Keratinocyte (primary cell): ENCODE measurements at regions not wholly inside any gene's neighbourhood (a gene's known extent, or its start where the extent isn't known, plus 50 kb on each side); places are given as distances from the start of the nearest gene placed in this dataset.

Source experiments
- EZH2 ChIP-seq: IDR thresholded peaks from one replicate; pipeline ENCODE4 v1.6.1; 2012; ENCODE audit warnings: inconsistent platforms, mild to moderate bottlenecking, low read length, moderate library complexity
- TF ChIP-seq, protein P1 (sequence below), 3 experiments: IDR thresholded peaks in 1 of 3; conservative IDR thresholded peaks in 1 of 3; optimal IDR thresholded peaks in 1 of 3; 2 replicates in 2 of 3; 3 replicates in 1 of 3; pipeline versions ENCODE3 to v1.5.1; 2011; ENCODE audit warnings: low read length in 3 of 3, mild to moderate bottlenecking in 3 of 3, moderate library complexity in 2 of 3, control low read depth in 1 of 3, inconsistent platforms in 1 of 3; ENCODE audit not compliant: insufficient read depth in 2 of 3; ENCODE audit errors: extremely low read depth in 1 of 3

- TF ChIP-seq, protein P1, sequence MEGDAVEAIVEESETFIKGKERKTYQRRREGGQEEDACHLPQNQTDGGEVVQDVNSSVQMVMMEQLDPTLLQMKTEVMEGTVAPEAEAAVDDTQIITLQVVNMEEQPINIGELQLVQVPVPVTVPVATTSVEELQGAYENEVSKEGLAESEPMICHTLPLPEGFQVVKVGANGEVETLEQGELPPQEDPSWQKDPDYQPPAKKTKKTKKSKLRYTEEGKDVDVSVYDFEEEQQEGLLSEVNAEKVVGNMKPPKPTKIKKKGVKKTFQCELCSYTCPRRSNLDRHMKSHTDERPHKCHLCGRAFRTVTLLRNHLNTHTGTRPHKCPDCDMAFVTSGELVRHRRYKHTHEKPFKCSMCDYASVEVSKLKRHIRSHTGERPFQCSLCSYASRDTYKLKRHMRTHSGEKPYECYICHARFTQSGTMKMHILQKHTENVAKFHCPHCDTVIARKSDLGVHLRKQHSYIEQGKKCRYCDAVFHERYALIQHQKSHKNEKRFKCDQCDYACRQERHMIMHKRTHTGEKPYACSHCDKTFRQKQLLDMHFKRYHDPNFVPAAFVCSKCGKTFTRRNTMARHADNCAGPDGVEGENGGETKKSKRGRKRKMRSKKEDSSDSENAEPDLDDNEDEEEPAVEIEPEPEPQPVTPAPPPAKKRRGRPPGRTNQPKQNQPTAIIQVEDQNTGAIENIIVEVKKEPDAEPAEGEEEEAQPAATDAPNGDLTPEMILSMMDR (optimal IDR thresholded peaks at IDR 0.05 in 1 of 3, IDR thresholded peaks at IDR 0.05 in 1 of 3, conservative IDR thresholded peaks at IDR 0.05 in 1 of 3; ENCODE audit: extremely low read depth in 1 of 3, insufficient read depth in 2 of 3, low read length in 3 of 3), result no peak
- no peak for TF ChIP-seq EZH2
Observed at GRCh38 chr16:51950118-51950780, 596.7 kb downstream of the TOX3 start.
